H1 (cell line): ENCODE measurements at regions not wholly inside any gene's neighbourhood (a gene's known extent, or its start where the extent isn't known, plus 50 kb on each side); places are given as distances from the start of the nearest gene placed in this dataset.

Source experiments
- CTCF ChIA-PET: fragments of 300-600 bp; sonication (Branson Sonifier 250); formaldehyde crosslinking; loops from one replicate; lab custom pipeline; 2021; ENCODE audit not compliant: partially characterized antibody; lab: Charles Lee
- POLR2A ChIA-PET: fragments of 300-600 bp; sonication (Branson Sonifier 250); formaldehyde crosslinking; loops from one replicate; lab custom pipeline; 2021; ENCODE audit warnings: inconsistent platforms; ENCODE audit not compliant: partially characterized antibody; lab: Charles Lee
- DNase-seq, 2 experiments: peaks; one replicate each; pipeline versions ENCODE4 v3.0.0 to v3.0.0-alpha.2; 2010 to 2022; ENCODE audit warnings: low spot score in 2 of 2, low read depth in 1 of 2, mixed read lengths in 1 of 2
- FAIRE-seq: peaks from 2 replicates; lab custom pipeline; 2011; peaks lifted over from hg19 to GRCh38; lab: Jason Lieb, UNC
- H2AFZ ChIP-seq: 2 replicates; pipeline ENCODE4 v1.8.1; 2012; ENCODE audit warnings: low read length, inconsistent platforms
- H2AK5ac ChIP-seq: 2 replicates; pipeline ENCODE4 v1.6.1; 2013; ENCODE audit warnings: low read depth, low read length
- H2BK120ac ChIP-seq: replicated peaks from 2 replicates; pipeline ENCODE3; 2013; ENCODE audit warnings: low read depth, low read length, inconsistent platforms
- H2BK12ac ChIP-seq: 2 replicates; pipeline ENCODE4 v1.6.1; 2013; ENCODE audit warnings: low read depth, low read length
- H2BK15ac ChIP-seq: 2 replicates; pipeline ENCODE4 v1.6.1; 2013; ENCODE audit warnings: low read length
- H2BK20ac ChIP-seq: 2 replicates; pipeline ENCODE4 v1.6.1; 2013; ENCODE audit warnings: low read length
- H2BK5ac ChIP-seq: 2 replicates; pipeline ENCODE4 v1.6.1; 2013; ENCODE audit warnings: low read depth, low read length
- H3K14ac ChIP-seq: 2 replicates; pipeline ENCODE4 v1.6.1; 2013; ENCODE audit warnings: inconsistent platforms; ENCODE audit not compliant: insufficient read length
- H3K18ac ChIP-seq: 2 replicates; pipeline ENCODE4 v1.6.1; 2013; ENCODE audit warnings: low read length; ENCODE audit errors: extremely low read depth
- H3K23ac ChIP-seq: 2 replicates; pipeline ENCODE4 v1.6.1; 2013; ENCODE audit warnings: inconsistent platforms; ENCODE audit not compliant: insufficient read length
- H3K23me2 ChIP-seq: 2 replicates; pipeline ENCODE4 v1.6.1; 2013; ENCODE audit warnings: low read depth, low read length
- H3K27ac ChIP-seq: 2 replicates; pipeline ENCODE4 v1.6.1; 2011; ENCODE audit warnings: low read depth, low read length, inconsistent platforms
- H3K27me3 ChIP-seq, 4 experiments: replicated peaks in 1 of 4; 1 replicate in 1 of 4; 2 replicates in 3 of 4; pipeline versions ENCODE4 v1.6.1 to v1.8.1; 2011 to 2013; ENCODE audit warnings: low read length in 3 of 4, mild to moderate bottlenecking in 3 of 4, inconsistent platforms in 2 of 4, mixed read lengths in 2 of 4, moderate library complexity in 1 of 4; ENCODE audit not compliant: control insufficient read depth in 3 of 4, insufficient read depth in 3 of 4; ENCODE audit errors: extremely low read depth in 1 of 4
- H3K36me3 ChIP-seq, 4 experiments: 2 replicates each; pipeline versions ENCODE4 v1.6.1 to v1.8.1; 2011 to 2013; ENCODE audit warnings: mild to moderate bottlenecking in 4 of 4, low read length in 3 of 4, moderate library complexity in 2 of 4, control low read depth in 1 of 4, inconsistent platforms in 1 of 4; ENCODE audit not compliant: insufficient read depth in 4 of 4, control insufficient read depth in 2 of 4
- H3K4ac ChIP-seq: replicated peaks from 2 replicates; pipeline ENCODE3; 2013; ENCODE audit warnings: low read length, low read depth, mixed read lengths, inconsistent platforms; ENCODE audit not compliant: insufficient read length
- H3K4me1 ChIP-seq, 4 experiments: replicated peaks in 1 of 4; 1 replicate in 1 of 4; 2 replicates in 3 of 4; pipeline versions ENCODE4 v1.6.1 to v1.8.1; 2011 to 2013; ENCODE audit warnings: low read length in 3 of 4, inconsistent platforms in 2 of 4, mixed read lengths in 1 of 4; ENCODE audit not compliant: insufficient read depth in 4 of 4, control insufficient read depth in 3 of 4
- H3K4me2 ChIP-seq, 2 experiments: 2 replicates each; pipeline versions ENCODE4 v1.6.1 to v1.8.1; 2011 to 2013; ENCODE audit warnings: low read depth in 2 of 2, low read length in 2 of 2, control low read depth in 1 of 2, inconsistent platforms in 1 of 2, mild to moderate bottlenecking in 1 of 2; ENCODE audit not compliant: insufficient read depth in 1 of 2
- H3K4me3 ChIP-seq, 4 experiments: fragments of 200-600, 300-600 bp in 1 of 4; sonication (generic), shearing (Covaris generic), sonication (Bioruptor Twin) in 1 of 4; 2 replicates each; pipeline versions ENCODE4 v1.5.1 to v1.8.1; 2011 to 2016; ENCODE audit warnings: low read length in 4 of 4, low read depth in 3 of 4, control low read depth in 2 of 4, inconsistent platforms in 2 of 4, mild to moderate bottlenecking in 2 of 4, mixed read lengths in 1 of 4, moderate library complexity in 1 of 4; ENCODE audit not compliant: insufficient read depth in 2 of 4; ENCODE audit errors: extremely low read depth in 1 of 4
- H3K56ac ChIP-seq: replicated peaks from 2 replicates; pipeline ENCODE3; 2013; ENCODE audit warnings: low read depth, mild to moderate bottlenecking, mixed read lengths, low read length, inconsistent platforms; ENCODE audit not compliant: insufficient read length
- H3K79me1 ChIP-seq: 2 replicates; pipeline ENCODE4 v1.6.1; 2013; ENCODE audit warnings: low read depth, low read length, control low read depth
- H3K79me2 ChIP-seq, 2 experiments: 2 replicates each; pipeline versions ENCODE4 v1.6.1 to v1.8.1; 2012 to 2013; ENCODE audit warnings: low read length in 2 of 2, mild to moderate bottlenecking in 2 of 2, inconsistent platforms in 1 of 2; ENCODE audit not compliant: insufficient read depth in 2 of 2, control insufficient read depth in 1 of 2
- H3K9ac ChIP-seq, 4 experiments: replicated peaks in 1 of 4; 1 replicate in 1 of 4; 2 replicates in 3 of 4; pipeline versions ENCODE4 v1.6.1 to v1.8.1; 2011 to 2013; ENCODE audit warnings: low read depth in 3 of 4, low read length in 3 of 4, control low read depth in 2 of 4, mild to moderate bottlenecking in 2 of 4, moderate library complexity in 2 of 4, inconsistent platforms in 1 of 4; ENCODE audit errors: extremely low read depth in 1 of 4
- H3K9me3 ChIP-seq, 2 experiments: 2 replicates each; pipeline versions ENCODE4 v1.6.1 to v1.8.1; 2012 to 2013; ENCODE audit warnings: mild to moderate bottlenecking in 2 of 2, moderate library complexity in 2 of 2, control low read depth in 1 of 2, inconsistent platforms in 1 of 2, low read depth in 1 of 2, low read length in 1 of 2, mixed read lengths in 1 of 2; ENCODE audit not compliant: insufficient read depth in 2 of 2
- H4K20me1 ChIP-seq, 2 experiments: replicated peaks in 1 of 2; 2 replicates each; pipeline versions ENCODE3 to v1.8.1; 2011 to 2013; ENCODE audit warnings: inconsistent platforms in 2 of 2, low read length in 2 of 2, mild to moderate bottlenecking in 1 of 2; ENCODE audit not compliant: insufficient read depth in 2 of 2, control insufficient read depth in 1 of 2
- H4K5ac ChIP-seq: 2 replicates; pipeline ENCODE4 v1.6.1; 2013; ENCODE audit warnings: low read length, low read depth, mixed read lengths, inconsistent platforms; ENCODE audit not compliant: insufficient read length
- H4K8ac ChIP-seq: 2 replicates; pipeline ENCODE4 v1.8.0; 2013; ENCODE audit warnings: mild to moderate bottlenecking, moderate library complexity, low read length, inconsistent platforms; ENCODE audit not compliant: insufficient read depth; ENCODE audit errors: extremely low read depth
- H4K91ac ChIP-seq: replicated peaks from 2 replicates; pipeline ENCODE3; 2013; ENCODE audit warnings: low read length, mixed read lengths, inconsistent platforms; ENCODE audit not compliant: insufficient read length
- CHD2 ChIP-seq: IDR thresholded peaks from 2 replicates; pipeline ENCODE4 v1.6.1; 2012; ENCODE audit warnings: low read length, improper control_type of control experiment
- FOSL1 ChIP-seq: IDR thresholded peaks from 2 replicates; pipeline ENCODE4 v1.6.1; 2011; ENCODE audit warnings: mild to moderate bottlenecking, low read depth, low read length, moderate library complexity; ENCODE audit not compliant: insufficient read depth
- JUN ChIP-seq: IDR thresholded peaks from 2 replicates; pipeline ENCODE4 v1.6.1; 2011; ENCODE audit warnings: low read depth, mild to moderate bottlenecking, improper control_type of control experiment, low read length
- RBBP5 ChIP-seq: IDR thresholded peaks from 2 replicates; pipeline ENCODE4 v1.7.1; 2012; ENCODE audit warnings: low read depth, mild to moderate bottlenecking, inconsistent platforms, low read length, moderate library complexity, borderline replicate concordance
- TAF7 ChIP-seq: optimal IDR thresholded peaks from 2 replicates; pipeline ENCODE3; 2011; ENCODE audit warnings: low read depth, mild to moderate bottlenecking, inconsistent platforms, low read length, moderate library complexity, borderline replicate concordance
- WGBS, 2 experiments: shearing (Covaris generic) in 1 of 2; methylation state at CpG; one replicate each; pipeline versions ENCODE4 v1.1.6 to v1.1.7; 2013 to 2015; ENCODE audit warnings: low lambda C conversion rate in 2 of 2, mixed read lengths in 2 of 2, inconsistent platforms in 1 of 2, low coverage in 1 of 2, missing lambda C conversion rate in 1 of 2; ENCODE audit not compliant: insufficient replicate concordance in 2 of 2, insufficient coverage in 1 of 2, insufficient read length in 1 of 2; ENCODE audit errors: extremely low coverage in 1 of 2, missing lambda C conversion rate in 1 of 2; 5-methylcytosine and 5-hydroxymethylcytosine counted together

DNA sequence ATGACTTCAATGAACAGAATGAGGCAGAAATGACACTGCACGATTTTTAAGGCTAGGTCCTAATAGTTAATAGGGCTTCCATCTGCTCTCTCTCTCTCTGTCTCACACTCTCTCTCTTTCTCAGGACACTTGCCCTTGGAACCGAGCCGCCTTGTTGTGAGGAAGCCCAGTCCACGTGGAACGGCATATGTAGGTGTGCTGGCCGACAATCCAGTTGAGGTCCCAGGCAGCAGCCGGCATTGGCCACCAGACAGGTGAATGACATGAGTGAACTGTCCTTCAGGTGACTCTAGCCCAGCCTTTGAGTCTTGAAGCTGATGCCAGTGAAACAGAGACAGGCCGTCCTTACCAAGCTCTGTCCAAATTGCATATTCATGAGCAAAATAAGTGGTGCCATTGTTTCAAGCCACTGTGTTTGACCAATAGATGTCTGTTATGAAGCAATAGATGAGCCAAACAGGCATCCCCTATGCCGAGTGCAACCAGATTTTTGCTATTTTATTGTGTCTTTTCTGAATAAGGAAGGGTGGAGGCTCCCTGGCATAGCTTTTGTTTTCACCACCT lies 217.5 kb upstream of the LHX5 start:
- H4K91ac ChIP-seq, result no peak overlapping the region
- H3K18ac ChIP-seq, result no peak overlapping the region
- no peak overlapping the region for H3K4me3 ChIP-seq
- H2AFZ ChIP-seq, result no peak overlapping the region
- no peak for TF ChIP-seq CHD2
- no peak for TF ChIP-seq TAF7
- no peak for TF ChIP-seq FOSL1
- no peak for TF ChIP-seq JUN
- TF ChIP-seq RBBP5, result no peak
- TF ChIP-seq, all 59 proteins: peak for 0
- H4K5ac ChIP-seq, result no peak overlapping the region
- no peaks in the 10 kb centered on the region for H3K79me2 ChIP-seq
- H3K9me3 ChIP-seq, result no peaks in the 10 kb centered on the region
- H3K27me3 ChIP-seq, result no peaks in the 10 kb centered on the region; a peak in 2 of 7 replicates
- 79% methylated on average over 9 of the region's 9 CpGs; no CpG with 5 or more reads in 1 of the 2 experiments for WGBS, 2 experiments
- ChIA-PET POLR2A (no interaction called here), CTCF (interaction anchor here (0.7 kb wide), 1 partner anchor 14 kb away, joined by 3 read pairs; no protein-coding TSS in a partner anchor)
- DNase-seq (no peak), FAIRE-seq (no peak)
- no peak overlapping the region for H2BK120ac ChIP-seq
- no peak overlapping the region for H3K56ac ChIP-seq
- H3K14ac ChIP-seq, result no peak overlapping the region
- H3K36me3 ChIP-seq, result no peaks in the 10 kb centered on the region
- H3K4me1 ChIP-seq, result peaks cover 0 to 5% (median 0%) of the 10 kb centered on the region in 4 experiments; a peak in 1 of 7 replicates
- H2BK20ac ChIP-seq, result no peak overlapping the region
- no peak overlapping the region for H2BK5ac ChIP-seq
- no peaks in the 10 kb centered on the region for H3K23me2 ChIP-seq
- no peak overlapping the region for H3K4me2 ChIP-seq
- H2BK15ac ChIP-seq, result peak overlapping the region; percentile 50; the same call in 1 of the 2 replicates
- H4K20me1 ChIP-seq, result no peaks in the 10 kb centered on the region
- no peak overlapping the region for H3K23ac ChIP-seq
- H3K9ac ChIP-seq, result no peak overlapping the region
- no peak overlapping the region for H2AK5ac ChIP-seq
- no peak overlapping the region for H3K27ac ChIP-seq
- no peak overlapping the region for H4K8ac ChIP-seq
- no peak overlapping the region for H2BK12ac ChIP-seq
- H3K79me1 ChIP-seq, result no peaks in the 10 kb centered on the region
- H3K4ac ChIP-seq, result no peak overlapping the region
